ENCODE measurements at regions not wholly inside any gene's neighbourhood (a gene's known extent, or its start where the extent isn't known, plus 50 kb on each side); places are given as distances from the start of the nearest gene placed in this dataset.

DNA sequence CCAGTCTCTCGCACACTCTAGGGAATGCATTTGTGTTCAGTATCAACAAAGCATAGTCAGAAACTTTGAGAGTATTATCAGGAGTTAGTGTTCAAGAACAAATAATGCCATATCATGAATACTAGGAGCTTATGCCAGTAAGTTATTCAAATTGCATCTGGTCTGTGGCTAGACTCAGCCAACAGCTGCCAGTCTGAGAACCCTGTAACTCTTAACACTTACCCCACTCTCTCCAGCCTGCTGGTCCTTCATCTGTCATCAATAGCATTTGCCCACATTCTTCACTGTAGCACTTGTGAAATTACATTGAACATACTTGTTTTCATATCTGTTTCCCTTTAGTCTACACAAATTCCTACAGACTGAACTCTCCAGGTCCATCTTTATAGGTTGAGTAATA lies 1157.5 kb upstream of the RAG2 start:
- no peak overlapping the region for H3K4me3 ChIP-seq (replicated peaks in 1 of 3; ENCODE audit: low read depth in 2 of 3, low read length in 3 of 3)
- H3K4me1 ChIP-seq (ENCODE audit: control insufficient read depth in 1 of 2, insufficient read depth in 2 of 2, low read length in 2 of 2) = no peaks in the 10 kb centered on the region
- Mint-ChIP-seq H3K4me1 (no peaks in the 10 kb centered on the region), H3K27me3 (ENCODE audit: low read depth in 3 of 3) (no peaks in the 10 kb centered on the region), H3K4me3 (no peak overlapping the region), H3K27ac (no peak overlapping the region), H3K9me3 (peaks cover 0 to 9% (median 4%) of the 10 kb centered on the region in 7 donors), H3K36me3 (no peaks in the 10 kb centered on the region)
- no peaks in the 10 kb centered on the region for H4K20me1 ChIP-seq (ENCODE audit: insufficient read depth, low read length)
- H3K36me3 ChIP-seq (replicated peaks in 1 of 2; ENCODE audit: control insufficient read depth in 1 of 2, insufficient read depth in 2 of 2, low read length in 2 of 2) = no peaks in the 10 kb centered on the region
- H3K9ac ChIP-seq (ENCODE audit: insufficient read depth, low read length, poor library complexity, severe bottlenecking) = no peak overlapping the region
- H3K27ac ChIP-seq (ENCODE audit: low read depth in 1 of 2, low read length in 2 of 2) = no peak overlapping the region
- intact Hi-C loops (cut with micrococcal nuclease) = no loop called here
- H3K9me3 ChIP-seq (replicated peaks in 1 of 2; ENCODE audit: control insufficient read depth in 1 of 2, insufficient read depth in 1 of 2, low read length in 2 of 2) = peaks cover 0 to 6% of the 10 kb centered on the region in 2 donors
- no peaks in the 10 kb centered on the region for H3K79me2 ChIP-seq (ENCODE audit: insufficient read depth, low read length)
- H2AFZ ChIP-seq (ENCODE audit: insufficient read depth, low read depth, low read length, poor library complexity, severe bottlenecking) = no peak overlapping the region
- TF ChIP-seq, protein P1, sequence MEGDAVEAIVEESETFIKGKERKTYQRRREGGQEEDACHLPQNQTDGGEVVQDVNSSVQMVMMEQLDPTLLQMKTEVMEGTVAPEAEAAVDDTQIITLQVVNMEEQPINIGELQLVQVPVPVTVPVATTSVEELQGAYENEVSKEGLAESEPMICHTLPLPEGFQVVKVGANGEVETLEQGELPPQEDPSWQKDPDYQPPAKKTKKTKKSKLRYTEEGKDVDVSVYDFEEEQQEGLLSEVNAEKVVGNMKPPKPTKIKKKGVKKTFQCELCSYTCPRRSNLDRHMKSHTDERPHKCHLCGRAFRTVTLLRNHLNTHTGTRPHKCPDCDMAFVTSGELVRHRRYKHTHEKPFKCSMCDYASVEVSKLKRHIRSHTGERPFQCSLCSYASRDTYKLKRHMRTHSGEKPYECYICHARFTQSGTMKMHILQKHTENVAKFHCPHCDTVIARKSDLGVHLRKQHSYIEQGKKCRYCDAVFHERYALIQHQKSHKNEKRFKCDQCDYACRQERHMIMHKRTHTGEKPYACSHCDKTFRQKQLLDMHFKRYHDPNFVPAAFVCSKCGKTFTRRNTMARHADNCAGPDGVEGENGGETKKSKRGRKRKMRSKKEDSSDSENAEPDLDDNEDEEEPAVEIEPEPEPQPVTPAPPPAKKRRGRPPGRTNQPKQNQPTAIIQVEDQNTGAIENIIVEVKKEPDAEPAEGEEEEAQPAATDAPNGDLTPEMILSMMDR (IDR thresholded peaks at IDR 0.05) = no peak
- H3K27me3 ChIP-seq (ENCODE audit: control insufficient read depth in 2 of 2, insufficient read depth in 2 of 2, low read length in 2 of 2) = no peaks in the 10 kb centered on the region
- no peak for DNase-seq
- no CpG with 5 or more reads among the region's 1 CpG for WGBS (ENCODE audit: insufficient coverage)
- no peak overlapping the region for H3K4me2 ChIP-seq (replicated peaks; ENCODE audit: extremely low read depth, low read length, poor library complexity, severe bottlenecking)

DNA sequence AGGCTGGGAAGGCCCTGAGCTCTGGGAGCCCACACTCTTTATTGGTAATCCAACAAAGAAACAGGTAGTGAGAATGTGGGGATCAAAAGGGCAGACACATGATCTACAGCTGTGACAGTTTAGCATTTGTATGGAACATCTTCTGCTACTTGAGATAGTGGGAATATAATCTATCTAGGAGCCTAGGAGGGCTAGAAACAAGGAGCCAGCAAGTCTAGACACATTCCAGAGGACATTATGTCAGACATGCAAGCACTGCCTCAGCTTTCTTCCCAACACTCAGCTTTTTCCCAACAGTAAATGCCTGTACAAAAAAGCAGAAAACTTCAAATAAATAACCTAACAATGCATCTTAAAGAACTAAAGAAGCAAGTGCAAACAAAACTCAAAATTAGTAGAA lies 1150.6 kb upstream of the RAG2 start:
- Mint-ChIP-seq H3K27ac (no peak overlapping the region), H3K4me3 (no peak overlapping the region)

More for the DNA sequence above, 1150.6 kb upstream of the RAG2 start:
- H3K4me2 ChIP-seq (replicated peaks; ENCODE audit: extremely low read depth, low read length, poor library complexity, severe bottlenecking) = no peak overlapping the region
- no peak overlapping the region for H3K4me3 ChIP-seq (replicated peaks in 1 of 3; ENCODE audit: low read depth in 2 of 3, low read length in 3 of 3)
- H3K27me3 Mint-ChIP-seq (ENCODE audit: low read depth in 3 of 3) = peaks cover 0 to 2% (median 0%) of the 10 kb centered on the region in 3 donors
- H3K79me2 ChIP-seq (ENCODE audit: insufficient read depth, low read length) = no peaks in the 10 kb centered on the region
- TF ChIP-seq, protein P1 (IDR thresholded peaks at IDR 0.05) = no peak
- H3K9me3 Mint-ChIP-seq = peaks cover 2 to 9% (median 5%) of the 10 kb centered on the region in 7 donors
- H3K36me3 ChIP-seq (replicated peaks in 1 of 2; ENCODE audit: control insufficient read depth in 1 of 2, insufficient read depth in 2 of 2, low read length in 2 of 2) = no peaks in the 10 kb centered on the region
- H3K4me1 ChIP-seq (ENCODE audit: control insufficient read depth in 1 of 2, insufficient read depth in 2 of 2, low read length in 2 of 2) = no peaks in the 10 kb centered on the region
- no peak for DNase-seq
- no peaks in the 10 kb centered on the region for H4K20me1 ChIP-seq (ENCODE audit: insufficient read depth, low read length)
- no peaks in the 10 kb centered on the region for H3K27me3 ChIP-seq (ENCODE audit: control insufficient read depth in 2 of 2, insufficient read depth in 2 of 2, low read length in 2 of 2)
- no peaks in the 10 kb centered on the region for H3K4me1 Mint-ChIP-seq
- H3K9ac ChIP-seq (ENCODE audit: insufficient read depth, low read length, poor library complexity, severe bottlenecking) = no peak overlapping the region
- H3K36me3 Mint-ChIP-seq = no peaks in the 10 kb centered on the region
- peaks cover 0 to 3% of the 10 kb centered on the region in 2 donors for H3K9me3 ChIP-seq (replicated peaks in 1 of 2; ENCODE audit: control insufficient read depth in 1 of 2, insufficient read depth in 1 of 2, low read length in 2 of 2)
- intact Hi-C loops (cut with micrococcal nuclease) = no loop called here
- no peak overlapping the region for H2AFZ ChIP-seq (ENCODE audit: insufficient read depth, low read depth, low read length, poor library complexity, severe bottlenecking)
- H3K27ac ChIP-seq (ENCODE audit: low read depth in 1 of 2, low read length in 2 of 2) = no peak overlapping the region
